Choroid plexus epithelial cell (primary cell): ENCODE measurements at regions not wholly inside any gene's neighbourhood (a gene's known extent, or its start where the extent isn't known, plus 50 kb on each side); places are given as distances from the start of the nearest gene placed in this dataset.
"Not testable (repeated sequence)": the region's sequence is repeated elsewhere in the genome, so short reads cannot be mapped to it uniquely, and the experiment has no call there.

Experiments used
- DNase-seq: peaks from one replicate; pipeline ENCODE4 v3.0.0-alpha.2; 2010; ENCODE audit warnings: low read depth
- H3K4me3 ChIP-seq: 2 replicates; pipeline ENCODE4 v1.5.1; 2011; ENCODE audit warnings: low read depth, mild to moderate bottlenecking, control low read depth, low read length, moderate library complexity
- CTCF ChIP-seq: conservative IDR thresholded peaks from 2 replicates; pipeline ENCODE4 v1.5.1; 2011; ENCODE audit warnings: low read depth, mild to moderate bottlenecking, control low read depth, inconsistent platforms, low read length, moderate library complexity

- no peak overlapping the region for H3K4me3 ChIP-seq
- no peak for DNase-seq
Observed at GRCh38 chr2:142572346-142573132, 304.9 kb upstream of the KYNU start.

GRCh38 chr2:142571934-142572333, 305.5 kb upstream of the KYNU start:
- DNase-seq = no peak
- TF ChIP-seq CTCF = no peak
- H3K4me3 ChIP-seq = no peak overlapping the region

More at GRCh38 chr2:142572346-142573132, 304.9 kb upstream of the KYNU start:
- TF ChIP-seq CTCF = no peak

- H3K4me3 ChIP-seq = no peak overlapping the region
- TF ChIP-seq CTCF = no peak
- no peak for DNase-seq
Observed at GRCh38 chr2:142562900-142563299, 314.6 kb upstream of the KYNU start.

GRCh38 chr2:142561656-142562055, 315.8 kb upstream of the KYNU start:
- no peak overlapping the region for H3K4me3 ChIP-seq
- DNase-seq = no peak
- TF ChIP-seq CTCF = no peak

GRCh38 chr2:142557391-142557790, 320.1 kb upstream of the KYNU start:
- DNase-seq = peak; percentile 63
- no peak overlapping the region for H3K4me3 ChIP-seq

GRCh38 chr2:142545999-142546398, 331.5 kb upstream of the KYNU start:
- H3K4me3 ChIP-seq, DNase-seq: not testable (repeated sequence)

More at GRCh38 chr2:142557391-142557790, 320.1 kb upstream of the KYNU start:
- no peak for TF ChIP-seq CTCF

- TF ChIP-seq CTCF = no peak
- H3K4me3 ChIP-seq = no peak overlapping the region
- DNase-seq = peak; percentile 65
Observed at GRCh38 chr2:142545036-142545435, 332.4 kb upstream of the KYNU start.
